ENCODE measurements at regions not wholly inside any gene's neighbourhood (a gene's known extent, or its start where the extent isn't known, plus 50 kb on each side); places are given as distances from the start of the nearest gene placed in this dataset.

GRCh38 chr2:76288598-76288997 lies 577.9 kb upstream of the GCFC2 start:
- no peak overlapping the region for H2AFZ ChIP-seq (ENCODE audit: low read length)
- H3K4me3 ChIP-seq (replicated peaks in 1 of 3; ENCODE audit: insufficient read depth in 1 of 3, low read depth in 2 of 3, low read length in 3 of 3): no peak overlapping the region
- in situ Hi-C loops (cut with HindIII; ENCODE audit: extremely low pct_ligation_motif_present, low pct_unique_long_range_greater_than_20kb) (no loop called here), intact Hi-C loops (cut with micrococcal nuclease; ENCODE audit: unreplicated experiment) (no loop called here)
- FAIRE-seq: no peak
- ATAC-seq: no peak
- BruUV-seq (replicated peaks): no TSS peak
- no peak overlapping the region for H3K27ac ChIP-seq (ENCODE audit: extremely low read length, insufficient read depth, low read length)
- no peaks in the 10 kb centered on the region for H3K4me1 ChIP-seq (ENCODE audit: insufficient read depth, low read length)
- H3K79me2 ChIP-seq (ENCODE audit: insufficient read depth, low read length): no peaks in the 10 kb centered on the region
- no peak for TF ChIP-seq ZSCAN30 (CRISPR knock-in tag; IDR thresholded peaks at IDR 0.05)
- ChIA-PET CTCF (ENCODE audit: low intra/inter-chr PET ratio, low total read pairs) (no interaction called here), POLR2A (no interaction called here)
- H3K36me3 ChIP-seq (replicated peaks in 1 of 2; ENCODE audit: control insufficient read depth in 1 of 2, insufficient read depth in 2 of 2, low read length in 2 of 2): no peaks in the 10 kb centered on the region
- no peak overlapping the region for H3K9ac ChIP-seq (ENCODE audit: insufficient read depth, low read depth, low read length)
- 6% methylated on average over 1 of the region's 1 CpG for WGBS (ENCODE audit: low lambda C conversion rate)
- no peaks in the 10 kb centered on the region for H3K27me3 ChIP-seq (ENCODE audit: control insufficient read depth in 1 of 2, insufficient read depth in 2 of 2, low read length in 2 of 2)
- no peaks in the 10 kb centered on the region for H3K9me3 ChIP-seq (ENCODE audit: low read length)
- no peak overlapping the region for H3K4me2 ChIP-seq (ENCODE audit: low read depth, low read length)
- DNase-seq (ENCODE audit: low spot score): no peak
- H4K20me1 ChIP-seq (ENCODE audit: insufficient read depth, low read length): no peaks in the 10 kb centered on the region

DNA sequence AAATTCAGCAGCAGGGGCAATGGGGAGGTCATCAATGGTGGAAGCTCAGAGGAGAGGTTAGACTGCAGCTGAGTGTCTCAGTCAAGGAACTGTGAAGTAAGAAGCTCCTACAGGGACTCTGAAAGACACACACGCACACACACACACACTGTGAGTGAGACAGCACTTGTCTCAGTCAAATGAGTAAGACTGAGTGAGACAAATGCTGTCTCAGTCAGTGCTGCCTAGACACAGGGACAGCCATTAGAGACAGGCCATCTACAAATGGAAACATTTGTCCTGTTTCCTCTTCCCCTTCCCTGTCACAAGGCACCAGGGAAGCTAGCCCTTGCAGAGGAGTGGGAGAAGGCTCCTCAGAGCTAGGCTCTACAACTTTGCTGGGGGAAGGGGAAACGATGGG lies 577.4 kb upstream of the GCFC2 start:
- ChIA-PET CTCF (ENCODE audit: low intra/inter-chr PET ratio, low total read pairs) (no interaction called here), POLR2A (no interaction called here)
- Histone ChIP-seq H3K36me3 (replicated peaks in 1 of 2; ENCODE audit: control insufficient read depth in 1 of 2, insufficient read depth in 2 of 2, low read length in 2 of 2) (no peaks in the 10 kb centered on the region), H3K4me3 (replicated peaks in 1 of 3; ENCODE audit: insufficient read depth in 1 of 3, low read depth in 2 of 3, low read length in 3 of 3) (no peak overlapping the region), H4K20me1 (ENCODE audit: insufficient read depth, low read length) (no peaks in the 10 kb centered on the region), H3K4me1 (ENCODE audit: insufficient read depth, low read length) (no peaks in the 10 kb centered on the region), H3K27me3 (ENCODE audit: control insufficient read depth in 1 of 2, insufficient read depth in 2 of 2, low read length in 2 of 2) (no peaks in the 10 kb centered on the region), H2AFZ (ENCODE audit: low read length) (no peak overlapping the region), H3K9me3 (ENCODE audit: low read length) (no peaks in the 10 kb centered on the region), H3K4me2 (ENCODE audit: low read depth, low read length) (no peak overlapping the region), H3K27ac (ENCODE audit: extremely low read length, insufficient read depth, low read length) (no peak overlapping the region), H3K79me2 (ENCODE audit: insufficient read depth, low read length) (no peaks in the 10 kb centered on the region), H3K9ac (ENCODE audit: insufficient read depth, low read depth, low read length) (no peak overlapping the region)
- BruUV-seq (replicated peaks): no TSS peak
- in situ Hi-C loops (cut with HindIII; ENCODE audit: extremely low pct_ligation_motif_present, low pct_unique_long_range_greater_than_20kb) (no loop called here), intact Hi-C loops (cut with micrococcal nuclease; ENCODE audit: unreplicated experiment) (no loop called here)
- no peak for FAIRE-seq
- 18% methylated on average over 2 of the region's 2 CpGs for WGBS (ENCODE audit: low lambda C conversion rate)
- no peak for ATAC-seq
- DNase-seq (ENCODE audit: low spot score): no peak
- TF ChIP-seq ATF6 (CRISPR knock-in tag; conservative IDR thresholded peaks at IDR 0.05): no peak
- TF ChIP-seq ZNF343 (CRISPR knock-in tag; IDR thresholded peaks at IDR 0.05): no peak
- no peak for TF ChIP-seq PAX8 (CRISPR knock-in tag; IDR thresholded peaks at IDR 0.05; ENCODE audit: borderline replicate concordance)
- no peak for TF ChIP-seq EED (CRISPR knock-in tag; IDR thresholded peaks at IDR 0.05)
- TF ChIP-seq ZNF350 (CRISPR knock-in tag; IDR thresholded peaks at IDR 0.05; ENCODE audit: borderline replicate concordance, low read depth): no peak
- no peak for TF ChIP-seq ZNF20 (CRISPR knock-in tag; IDR thresholded peaks at IDR 0.05)
- no peak for TF ChIP-seq CEBPB (IDR thresholded peaks at IDR 0.05; ENCODE audit: borderline replicate concordance, low read depth, low read length)
- no peak for TF ChIP-seq ZNF24 (IDR thresholded peaks at IDR 0.05)
- no peak for TF ChIP-seq GATA4 (IDR thresholded peaks at IDR 0.05; ENCODE audit: borderline replicate concordance, low read depth)
